Omental fat pad (tissue), 3 donors: ENCODE measurements at regions not wholly inside any gene's neighbourhood (a gene's known extent, or its start where the extent isn't known, plus 50 kb on each side); places are given as distances from the start of the nearest gene placed in this dataset.

Experiments used
- ATAC-seq: fragments of 150-250 bp; one replicate; pipeline ENCODE4 v1.9.1; 2016; ENCODE audit warnings: mild to moderate bottlenecking, moderate library complexity; ENCODE audit not compliant: low FRiP score
- DNase-seq: peaks from one replicate; pipeline ENCODE4 v3.0.0-alpha.2; 2019; ENCODE audit warnings: low spot score
- TF ChIP-seq, protein P1 (sequence below), 3 donors: fragments of 450-650 bp; IDR thresholded peaks; one replicate each; pipeline ENCODE4 v1.5.1; 2016 to 2017; ENCODE audit warnings: antibody characterized with exemption in 3 of 3, mild to moderate bottlenecking in 3 of 3, moderate library complexity in 2 of 3

DNA sequence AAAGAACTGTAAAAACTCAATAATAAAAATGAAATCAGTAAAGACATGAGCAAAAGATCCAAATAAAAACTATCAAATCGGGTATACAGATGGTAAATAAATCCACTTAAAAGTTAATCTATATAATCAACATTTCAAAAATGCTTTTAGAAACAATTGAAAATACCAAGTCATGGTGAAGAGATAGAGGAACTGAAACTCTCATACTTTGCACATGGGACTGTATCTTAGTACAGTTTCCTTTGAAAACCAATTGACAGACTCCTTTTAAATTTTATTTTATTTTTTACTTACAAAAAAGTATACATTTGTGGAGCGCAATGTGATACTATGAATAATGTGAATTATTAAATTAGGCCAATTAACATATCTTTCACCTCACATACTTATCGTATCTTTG, 98.6 kb upstream of the FAR2 start:
- TF ChIP-seq, protein P1, sequence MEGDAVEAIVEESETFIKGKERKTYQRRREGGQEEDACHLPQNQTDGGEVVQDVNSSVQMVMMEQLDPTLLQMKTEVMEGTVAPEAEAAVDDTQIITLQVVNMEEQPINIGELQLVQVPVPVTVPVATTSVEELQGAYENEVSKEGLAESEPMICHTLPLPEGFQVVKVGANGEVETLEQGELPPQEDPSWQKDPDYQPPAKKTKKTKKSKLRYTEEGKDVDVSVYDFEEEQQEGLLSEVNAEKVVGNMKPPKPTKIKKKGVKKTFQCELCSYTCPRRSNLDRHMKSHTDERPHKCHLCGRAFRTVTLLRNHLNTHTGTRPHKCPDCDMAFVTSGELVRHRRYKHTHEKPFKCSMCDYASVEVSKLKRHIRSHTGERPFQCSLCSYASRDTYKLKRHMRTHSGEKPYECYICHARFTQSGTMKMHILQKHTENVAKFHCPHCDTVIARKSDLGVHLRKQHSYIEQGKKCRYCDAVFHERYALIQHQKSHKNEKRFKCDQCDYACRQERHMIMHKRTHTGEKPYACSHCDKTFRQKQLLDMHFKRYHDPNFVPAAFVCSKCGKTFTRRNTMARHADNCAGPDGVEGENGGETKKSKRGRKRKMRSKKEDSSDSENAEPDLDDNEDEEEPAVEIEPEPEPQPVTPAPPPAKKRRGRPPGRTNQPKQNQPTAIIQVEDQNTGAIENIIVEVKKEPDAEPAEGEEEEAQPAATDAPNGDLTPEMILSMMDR (IDR thresholded peaks at IDR 0.05) = no peak
- DNase-seq (no peak), ATAC-seq (no peak)

DNA sequence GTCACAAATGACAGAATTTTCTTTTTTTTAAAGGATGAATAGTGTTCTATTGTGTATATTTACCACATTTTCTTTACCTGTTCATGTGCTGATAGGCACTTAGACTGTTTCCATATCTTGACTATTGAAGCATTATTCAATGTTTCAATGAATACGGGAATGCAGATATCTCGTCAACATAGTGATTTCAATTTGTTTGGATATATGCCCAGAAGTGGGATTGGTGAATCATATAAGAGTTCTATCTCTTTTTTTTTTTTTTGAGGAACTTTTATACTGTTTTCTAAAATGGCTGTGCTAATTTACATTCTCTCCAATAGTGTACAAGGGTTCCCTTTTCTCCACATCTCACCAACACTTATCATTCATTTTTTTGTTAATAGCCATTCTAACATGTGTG, 97.9 kb upstream of the FAR2 start:
- DNase-seq = no peak
- TF ChIP-seq, protein P1 (IDR thresholded peaks at IDR 0.05) = no peak
- ATAC-seq = no peak

DNA sequence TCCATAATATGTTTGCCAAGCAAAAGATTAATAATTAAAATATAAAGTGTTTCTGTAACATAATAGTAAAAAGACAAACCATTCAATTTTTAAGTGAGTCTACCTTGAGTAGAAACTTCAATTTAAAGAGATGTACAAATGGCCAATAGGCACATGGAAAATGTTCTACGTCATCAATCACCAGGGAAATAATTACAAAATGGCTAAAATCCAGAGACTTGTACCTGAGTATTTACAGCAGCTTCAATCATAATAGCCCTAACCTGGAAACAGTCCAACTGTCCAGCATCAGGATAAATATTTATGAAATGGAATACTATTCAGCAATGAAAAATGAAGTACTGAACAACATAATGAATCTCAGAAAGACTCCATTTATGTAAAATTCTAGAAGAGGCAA, 95.5 kb upstream of the FAR2 start:
- TF ChIP-seq, protein P1 (IDR thresholded peaks at IDR 0.05) = no peak
- no peak for ATAC-seq
- no peak for DNase-seq

DNA sequence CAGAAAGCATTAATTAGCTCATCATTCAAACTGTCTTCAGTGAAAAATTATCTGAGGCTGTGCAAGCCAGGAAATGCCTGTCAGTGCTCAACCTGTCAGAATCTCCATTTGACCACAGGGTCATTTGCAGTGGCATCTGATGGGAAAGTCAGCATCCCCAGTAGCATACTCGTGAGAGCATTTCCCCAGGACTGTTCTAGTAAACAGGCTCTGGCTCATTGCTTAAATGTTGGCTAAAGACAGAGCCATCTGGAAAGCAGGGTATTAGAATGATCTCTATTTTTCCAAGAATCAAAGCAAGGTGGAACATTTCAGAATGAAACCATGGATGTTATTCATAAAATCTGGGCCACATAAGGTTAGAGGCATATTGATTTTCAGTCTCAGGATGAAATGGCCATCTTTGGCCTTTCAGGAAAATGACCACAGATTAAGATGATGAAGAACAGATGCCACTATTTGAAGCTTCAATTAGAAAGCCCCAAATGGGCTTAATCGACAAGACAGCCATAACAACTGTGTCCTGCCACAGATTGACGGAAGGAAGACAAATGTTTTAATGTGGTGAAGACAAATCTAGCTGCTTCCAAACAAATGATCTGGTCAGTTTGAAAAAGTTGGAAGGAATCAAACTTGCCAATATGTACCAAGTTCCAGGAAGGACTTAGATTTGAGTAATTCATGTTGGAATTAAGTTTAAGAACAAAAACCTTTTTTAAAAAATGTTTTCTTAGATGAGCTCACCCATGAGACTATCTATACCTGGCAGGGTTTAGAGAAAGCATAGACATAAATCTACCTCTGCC, 94.0 kb upstream of the FAR2 start:
- TF ChIP-seq, protein P1 (IDR thresholded peaks at IDR 0.05) = no peak
- DNase-seq = no peak
- ATAC-seq = no peak

DNA sequence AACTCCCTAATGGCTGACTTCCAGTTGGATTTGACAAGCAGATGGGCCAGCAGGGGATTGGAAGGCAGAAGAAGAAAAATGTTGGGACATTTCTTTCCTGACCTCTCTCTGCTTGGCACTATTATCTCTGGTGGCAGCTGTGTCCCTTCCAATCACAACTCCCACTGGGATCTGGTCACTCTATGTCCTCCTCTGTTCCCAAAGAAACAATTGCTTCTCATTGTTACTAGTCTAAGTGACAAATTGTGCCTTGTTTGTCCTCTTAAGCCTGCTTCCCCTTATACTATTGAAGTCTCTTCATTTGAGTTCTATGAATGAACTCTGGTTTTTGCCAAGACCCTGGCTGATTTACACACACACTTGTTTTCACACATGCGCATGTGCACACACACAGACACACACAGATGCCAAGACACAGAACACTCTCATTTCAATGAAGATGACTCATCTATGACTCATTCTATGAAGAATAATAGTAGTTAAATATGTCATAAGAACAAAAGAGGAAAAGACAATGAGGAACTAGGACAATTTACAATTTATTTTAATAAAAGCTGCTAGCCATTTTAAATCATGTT, 83.0 kb upstream of the FAR2 start:
- TF ChIP-seq, protein P1 (IDR thresholded peaks at IDR 0.05) = no peak
- no peak for DNase-seq
- no peak for ATAC-seq

DNA sequence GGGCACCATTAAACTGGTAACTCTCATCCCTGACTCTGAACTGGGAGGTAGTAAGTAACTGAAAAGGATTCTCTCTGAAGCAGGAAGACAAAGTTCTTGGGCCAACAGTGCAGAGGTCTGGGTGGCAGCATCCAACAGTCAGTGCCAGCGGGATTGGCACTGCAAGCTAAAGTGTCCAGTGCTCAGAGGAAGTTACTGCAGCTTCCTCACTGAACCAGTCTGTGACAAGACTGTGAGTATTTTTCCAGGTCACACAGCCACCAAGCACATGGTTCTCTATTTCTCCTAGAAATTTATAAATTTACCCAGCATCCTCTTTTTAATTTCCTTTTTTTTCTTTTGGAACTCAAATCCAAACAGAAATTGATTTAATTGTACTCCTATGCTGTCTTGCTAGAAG, 81.6 kb upstream of the FAR2 start:
- DNase-seq = no peak
- TF ChIP-seq, protein P1 (IDR thresholded peaks at IDR 0.05) = no peak
- no peak for ATAC-seq

DNA sequence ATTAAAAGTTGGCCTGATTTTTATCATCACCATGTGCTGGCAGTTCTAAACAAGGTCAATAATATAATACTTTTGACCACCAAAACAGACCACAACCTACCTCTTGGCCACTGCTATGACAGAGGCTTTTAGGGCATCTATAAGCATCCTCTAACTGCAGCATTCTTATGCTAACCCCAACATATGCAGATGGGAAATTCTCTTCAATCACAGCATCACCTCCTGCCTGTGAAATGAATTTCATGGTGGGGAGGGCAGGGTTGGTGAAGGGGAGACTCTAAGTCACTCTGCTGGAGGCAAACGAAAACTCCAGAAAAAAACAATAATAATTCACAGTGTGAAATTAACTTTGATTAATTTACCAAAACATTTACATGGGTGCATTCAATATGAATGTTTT, 78.8 kb upstream of the FAR2 start:
- DNase-seq = no peak
- TF ChIP-seq, protein P1 (IDR thresholded peaks at IDR 0.05) = no peak
- no peak for ATAC-seq
